Nephron progenitor cell (in vitro differentiated cells): ENCODE measurements at regions not wholly inside any gene's neighbourhood (a gene's known extent, or its start where the extent isn't known, plus 50 kb on each side); places are given as distances from the start of the nearest gene placed in this dataset.

ENCODE experiments used
- DNase-seq: peaks from one replicate; pipeline ENCODE4 v3.0.0; 2021
- H3K27ac Mint-ChIP-seq: 2 replicates; pipeline ENCODE4 v1.8.0; 2021; ENCODE audit warnings: mild to moderate bottlenecking, moderate library complexity, mixed read lengths
- H3K27me3 Mint-ChIP-seq: 2 replicates; pipeline ENCODE4 v1.8.0; 2021; ENCODE audit warnings: mild to moderate bottlenecking, low read depth, mixed read lengths; ENCODE audit not compliant: poor library complexity
- H3K36me3 Mint-ChIP-seq: 2 replicates; pipeline ENCODE4 v1.8.0; 2021; ENCODE audit warnings: low read depth, mixed read lengths
- H3K4me1 Mint-ChIP-seq: 2 replicates; pipeline ENCODE4 v1.8.0; 2021; ENCODE audit warnings: mixed read lengths
- H3K4me3 Mint-ChIP-seq: 2 replicates; pipeline ENCODE4 v1.8.0; 2021; ENCODE audit warnings: mild to moderate bottlenecking, moderate library complexity, mixed read lengths
- H3K9me3 Mint-ChIP-seq: 2 replicates; pipeline ENCODE4 v1.8.0; 2021; ENCODE audit warnings: mild to moderate bottlenecking, moderate library complexity, mixed read lengths
- CTCF ChIP-seq: fragments of 200-600 bp; sonication (generic); IDR thresholded peaks from 2 replicates; pipeline ENCODE4 v1.5.0; 2021; ENCODE audit warnings: antibody characterized with exemption

DNA sequence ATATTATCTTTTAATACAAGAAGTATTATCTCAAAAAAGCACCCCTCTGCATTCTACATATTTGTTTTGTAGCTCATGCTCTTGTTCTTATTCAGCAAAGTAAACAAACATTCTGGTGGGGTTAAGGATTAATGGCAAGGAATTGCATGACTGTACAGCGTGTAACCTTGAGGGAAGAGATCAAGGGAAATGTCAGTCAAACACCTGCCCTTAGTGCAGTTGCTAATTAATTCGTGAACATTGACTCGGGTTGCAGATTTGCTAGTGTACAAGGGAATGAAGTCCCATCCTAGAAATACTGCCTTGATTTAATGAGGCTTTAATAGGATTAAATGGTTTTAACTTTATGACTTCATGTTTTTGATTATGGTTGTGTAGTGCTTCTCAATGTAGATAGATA, 1758.1 kb downstream of the MAT2B start:
- Mint-ChIP-seq H3K27ac (no peak overlapping the region), H3K27me3 (peaks cover 4% of the 10 kb centered on the region), H3K4me1 (peaks cover 12% of the 10 kb centered on the region), H3K4me3 (no peak overlapping the region), H3K9me3 (no peaks in the 10 kb centered on the region), H3K36me3 (no peaks in the 10 kb centered on the region)
- no peak for TF ChIP-seq CTCF
- DNase-seq: no peak

- no peak for TF ChIP-seq CTCF
- no peak for DNase-seq
- Mint-ChIP-seq H3K4me3 (no peak overlapping the region), H3K9me3 (no peaks in the 10 kb centered on the region), H3K27me3 (no peaks in the 10 kb centered on the region), H3K4me1 (peaks cover 7% of the 10 kb centered on the region), H3K27ac (no peak overlapping the region), H3K36me3 (no peaks in the 10 kb centered on the region)
These were observed 1761.5 kb downstream of the MAT2B start for GRCh38 chr5:165266939-165267338.

DNA sequence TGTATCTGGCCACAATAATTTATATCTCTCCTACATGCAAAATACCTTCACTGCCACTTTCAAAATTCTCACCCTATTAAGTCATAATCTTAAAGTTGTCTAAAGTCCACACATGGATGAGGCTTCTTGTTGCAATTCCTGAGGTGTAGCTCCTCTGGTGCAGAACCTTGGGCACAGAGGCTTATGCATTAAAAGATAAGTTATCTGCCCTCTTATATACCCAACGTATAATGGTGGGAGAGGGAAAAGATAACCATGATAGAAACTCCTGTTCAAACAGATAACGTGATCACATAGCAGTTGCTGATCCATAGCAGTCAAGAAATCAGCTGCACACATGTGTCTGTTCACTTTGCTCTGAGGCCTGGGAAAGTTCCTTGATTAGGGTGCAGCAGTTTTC, 1767.0 kb downstream of the MAT2B start:
- no peak for DNase-seq
- Mint-ChIP-seq H3K4me3 (no peak overlapping the region), H3K4me1 (no peaks in the 10 kb centered on the region), H3K9me3 (no peaks in the 10 kb centered on the region), H3K27ac (no peak overlapping the region), H3K27me3 (no peaks in the 10 kb centered on the region), H3K36me3 (no peaks in the 10 kb centered on the region)
- TF ChIP-seq CTCF: no peak

DNA sequence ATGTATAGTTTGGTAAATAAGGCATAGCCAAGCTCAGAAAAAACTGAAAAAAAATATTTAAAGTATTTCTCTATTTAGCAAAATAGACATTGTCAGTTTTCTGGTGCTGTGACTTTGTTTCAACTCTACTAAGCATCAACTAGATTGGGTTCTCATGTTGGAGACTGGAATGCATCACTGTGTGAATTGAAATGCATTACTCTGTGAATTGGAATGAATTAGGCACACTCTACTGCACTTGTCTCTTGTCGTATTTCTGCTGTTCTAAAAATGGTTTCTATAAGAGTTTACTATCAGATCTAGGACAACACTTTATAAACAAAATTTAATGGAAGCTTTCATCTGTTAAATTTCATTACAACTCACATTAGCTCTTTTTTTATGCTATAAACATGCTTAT, 1772.2 kb downstream of the MAT2B start:
- no peak overlapping the region for H3K4me3 Mint-ChIP-seq
- no peak overlapping the region for H3K27ac Mint-ChIP-seq
- H3K4me1 Mint-ChIP-seq: no peaks in the 10 kb centered on the region
- no peak for TF ChIP-seq CTCF
- no peaks in the 10 kb centered on the region for H3K9me3 Mint-ChIP-seq
- no peaks in the 10 kb centered on the region for H3K27me3 Mint-ChIP-seq
- DNase-seq: no peak
- no peaks in the 10 kb centered on the region for H3K36me3 Mint-ChIP-seq

- DNase-seq: no peak
These were observed 1777.1 kb downstream of the MAT2B start for GRCh38 chr5:165282491-165282890.

More at GRCh38 chr5:165282491-165282890, 1777.1 kb downstream of the MAT2B start:
- no peak overlapping the region for H3K4me3 Mint-ChIP-seq
- peaks cover 5% of the 10 kb centered on the region for H3K27me3 Mint-ChIP-seq
- no peaks in the 10 kb centered on the region for H3K36me3 Mint-ChIP-seq
- no peak for TF ChIP-seq CTCF
- H3K4me1 Mint-ChIP-seq: no peaks in the 10 kb centered on the region
- H3K27ac Mint-ChIP-seq: no peak overlapping the region
- H3K9me3 Mint-ChIP-seq: no peaks in the 10 kb centered on the region
